SU-DHL-6 (cell line): ENCODE measurements at regions not wholly inside any gene's neighbourhood (a gene's known extent, or its start where the extent isn't known, plus 50 kb on each side); places are given as distances from the start of the nearest gene placed in this dataset.

Source experiments
- H2AFZ ChIP-seq: fragments of 200-600 bp; sonication (generic); 2 replicates; pipeline ENCODE4 v1.6.1; 2014; ENCODE audit warnings: low read depth, mild to moderate bottlenecking, moderate library complexity, mixed read lengths, antibody characterized with exemption, low read length; ENCODE audit not compliant: severe bottlenecking
- H3F3A ChIP-seq: fragments of 200-600 bp; shearing (Covaris generic); 2 replicates; pipeline ENCODE4 v1.6.0; 2016; ENCODE audit warnings: antibody characterized with exemption, mild to moderate bottlenecking; ENCODE audit not compliant: insufficient read depth
- H3K27ac ChIP-seq: fragments of 200-600 bp; sonication (generic); 2 replicates; pipeline ENCODE4 v1.5.1; 2016; ENCODE audit warnings: low read depth, mild to moderate bottlenecking, low read length, moderate library complexity, mixed read lengths
- H3K27me3 ChIP-seq: fragments of 200-600 bp; sonication (generic), shearing (Covaris generic); 2 replicates; pipeline ENCODE4 v1.6.0; 2014; ENCODE audit warnings: mild to moderate bottlenecking, low read length
- H3K36me3 ChIP-seq: fragments of 200-600 bp; sonication (generic); 2 replicates; pipeline ENCODE4 v1.6.1; 2014; ENCODE audit warnings: mild to moderate bottlenecking, low read length, mixed read lengths
- H3K4me2 ChIP-seq: fragments of 300-600, 200-600 bp; shearing (Covaris generic), sonication (generic); 2 replicates; pipeline ENCODE4 v1.6.0; 2014; ENCODE audit warnings: low read length, low read depth, mild to moderate bottlenecking; ENCODE audit not compliant: poor library complexity, severe bottlenecking
- H3K4me3 ChIP-seq: fragments of 200-600 bp; sonication (generic); 2 replicates; pipeline ENCODE4 v1.5.1; 2014; ENCODE audit warnings: antibody characterized with exemption, low read length, mild to moderate bottlenecking, mixed read lengths; ENCODE audit not compliant: insufficient read depth, poor library complexity, severe bottlenecking
- H3K79me2 ChIP-seq: fragments of 200-600 bp; sonication (generic); 2 replicates; pipeline ENCODE4 v1.6.1; 2014; ENCODE audit warnings: mild to moderate bottlenecking, low read length, moderate library complexity; ENCODE audit not compliant: insufficient read depth
- H3K9ac ChIP-seq: fragments of 200-600 bp; sonication (generic); 2 replicates; pipeline ENCODE4 v1.7.0; 2014; ENCODE audit warnings: mild to moderate bottlenecking, low read length
- H3K9me2 ChIP-seq: fragments of 200-600 bp; sonication (generic); replicated peaks from 2 replicates; pipeline ENCODE4 v1.6.1; 2014; ENCODE audit warnings: low read length; ENCODE audit not compliant: insufficient read depth
- H3K9me3 ChIP-seq: fragments of 200-600 bp; sonication (generic); 2 replicates; pipeline ENCODE4 v1.6.1; 2014; ENCODE audit warnings: low read length, mixed read lengths; ENCODE audit not compliant: insufficient read depth
- H4K20me1 ChIP-seq: fragments of 200-600 bp; sonication (generic); 2 replicates; pipeline ENCODE4 v1.6.1; 2014; ENCODE audit warnings: low read depth, mild to moderate bottlenecking, antibody characterized with exemption, low read length, moderate library complexity, mixed read lengths
- EZH2phosphoT487 ChIP-seq: fragments of 200-600 bp; sonication (generic), shearing (Covaris generic); conservative IDR thresholded peaks from 2 replicates; pipeline ENCODE4 v1.6.1; 2018; ENCODE audit warnings: mild to moderate bottlenecking, antibody characterized with exemption, low read length, moderate library complexity, mixed read lengths
- TF ChIP-seq, protein P1 (sequence below): fragments of 200-600 bp; sonication (generic); IDR thresholded peaks from one replicate; pipeline ENCODE4 v1.5.1; 2017; ENCODE audit warnings: antibody characterized with exemption, mild to moderate bottlenecking, low read length, moderate library complexity; ENCODE audit not compliant: insufficient read depth, poor library complexity, severe bottlenecking

DNA sequence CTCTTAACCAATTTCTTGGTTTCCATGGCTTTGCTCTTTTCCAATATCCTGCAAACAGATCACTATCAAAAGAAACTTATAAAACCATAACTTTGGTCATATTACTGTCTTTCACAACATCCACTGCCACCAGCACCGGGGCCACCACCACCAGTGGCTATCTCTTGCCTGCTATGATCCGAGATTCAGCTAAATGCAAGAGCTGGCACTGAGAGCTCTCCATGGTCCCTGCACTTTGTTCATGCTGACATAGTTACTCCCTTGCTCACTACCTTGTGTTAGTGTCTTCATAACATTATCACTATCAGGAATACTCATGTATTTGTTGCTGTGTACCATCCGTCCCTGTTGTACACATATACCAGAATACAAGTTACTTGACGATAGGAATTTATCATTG is 299.0 kb downstream of the ETS1 start:
- H3F3A ChIP-seq: peaks cover 8% of the 10 kb centered on the region; the same call in 1 of the 2 replicates
- H3K9me3 ChIP-seq: no peaks in the 10 kb centered on the region
- no peaks in the 10 kb centered on the region for H4K20me1 ChIP-seq
- H3K79me2 ChIP-seq: no peaks in the 10 kb centered on the region
- H3K9ac ChIP-seq: no peak overlapping the region
- H3K4me3 ChIP-seq: no peak overlapping the region
- no peaks in the 10 kb centered on the region for H3K9me2 ChIP-seq
- TF ChIP-seq EZH2phosphoT487: no peak
- TF ChIP-seq, protein P1, sequence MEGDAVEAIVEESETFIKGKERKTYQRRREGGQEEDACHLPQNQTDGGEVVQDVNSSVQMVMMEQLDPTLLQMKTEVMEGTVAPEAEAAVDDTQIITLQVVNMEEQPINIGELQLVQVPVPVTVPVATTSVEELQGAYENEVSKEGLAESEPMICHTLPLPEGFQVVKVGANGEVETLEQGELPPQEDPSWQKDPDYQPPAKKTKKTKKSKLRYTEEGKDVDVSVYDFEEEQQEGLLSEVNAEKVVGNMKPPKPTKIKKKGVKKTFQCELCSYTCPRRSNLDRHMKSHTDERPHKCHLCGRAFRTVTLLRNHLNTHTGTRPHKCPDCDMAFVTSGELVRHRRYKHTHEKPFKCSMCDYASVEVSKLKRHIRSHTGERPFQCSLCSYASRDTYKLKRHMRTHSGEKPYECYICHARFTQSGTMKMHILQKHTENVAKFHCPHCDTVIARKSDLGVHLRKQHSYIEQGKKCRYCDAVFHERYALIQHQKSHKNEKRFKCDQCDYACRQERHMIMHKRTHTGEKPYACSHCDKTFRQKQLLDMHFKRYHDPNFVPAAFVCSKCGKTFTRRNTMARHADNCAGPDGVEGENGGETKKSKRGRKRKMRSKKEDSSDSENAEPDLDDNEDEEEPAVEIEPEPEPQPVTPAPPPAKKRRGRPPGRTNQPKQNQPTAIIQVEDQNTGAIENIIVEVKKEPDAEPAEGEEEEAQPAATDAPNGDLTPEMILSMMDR: no peak
- no peak overlapping the region for H3K4me2 ChIP-seq
- no peaks in the 10 kb centered on the region for H3K27me3 ChIP-seq
- H2AFZ ChIP-seq: no peak overlapping the region
- no peaks in the 10 kb centered on the region for H3K36me3 ChIP-seq
- H3K27ac ChIP-seq: no peak overlapping the region

DNA sequence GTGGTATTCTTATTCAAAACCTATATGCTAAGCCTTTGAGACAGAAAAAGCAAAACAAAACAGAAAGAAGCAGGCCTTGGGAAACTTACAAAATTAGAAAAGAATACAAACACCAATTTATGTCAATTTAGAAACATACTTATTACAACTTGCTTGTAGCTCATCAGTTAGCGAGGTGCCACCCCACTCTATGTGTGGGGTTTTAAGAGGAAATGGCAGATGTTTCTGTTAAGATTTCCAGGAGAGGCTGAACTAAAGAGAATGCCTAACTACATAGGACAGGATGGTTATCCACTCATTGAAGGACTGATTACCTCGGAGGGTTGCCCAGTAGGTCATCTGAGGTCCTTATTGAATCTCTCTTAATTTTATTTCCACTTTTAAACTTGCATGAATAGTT is 302.0 kb downstream of the ETS1 start:
- H3F3A ChIP-seq: no peaks in the 10 kb centered on the region
- no peaks in the 10 kb centered on the region for H3K9me3 ChIP-seq
- H3K79me2 ChIP-seq: no peaks in the 10 kb centered on the region
- H3K4me3 ChIP-seq: no peak overlapping the region
- no peak overlapping the region for H3K4me2 ChIP-seq
- no peaks in the 10 kb centered on the region for H3K9me2 ChIP-seq
- H3K9ac ChIP-seq: no peak overlapping the region
- H4K20me1 ChIP-seq: no peaks in the 10 kb centered on the region
- TF ChIP-seq, protein P1: no peak
- no peak for TF ChIP-seq EZH2phosphoT487
- H2AFZ ChIP-seq: no peak overlapping the region
- H3K36me3 ChIP-seq: no peaks in the 10 kb centered on the region
- no peak overlapping the region for H3K27ac ChIP-seq
- H3K27me3 ChIP-seq: no peaks in the 10 kb centered on the region

DNA sequence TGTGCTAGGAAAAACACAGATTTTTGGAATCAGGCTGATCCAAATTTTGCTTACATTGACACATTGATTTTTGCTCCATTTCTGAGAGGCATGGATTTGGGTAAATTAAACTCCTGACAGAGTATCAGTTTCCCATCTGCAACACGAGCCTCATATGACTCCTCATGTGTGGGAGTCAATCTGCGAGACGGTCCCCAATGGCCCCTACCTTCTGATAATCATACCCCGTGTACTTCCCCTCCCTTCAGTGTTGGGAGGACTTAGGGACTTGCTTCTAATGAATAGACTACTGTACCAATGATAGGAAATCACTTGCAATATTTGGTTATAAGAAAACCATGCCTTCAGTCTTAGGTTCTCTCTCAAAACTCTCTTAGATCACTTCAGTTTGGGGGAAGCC is 302.7 kb downstream of the ETS1 start:
- TF ChIP-seq, protein P1: no peak
- no peak for TF ChIP-seq EZH2phosphoT487
- Histone ChIP-seq H3K4me3 (no peak overlapping the region), H3K9me2 (no peaks in the 10 kb centered on the region), H3K9me3 (no peaks in the 10 kb centered on the region), H3K27ac (no peak overlapping the region), H3K9ac (no peak overlapping the region), H3K4me2 (no peak overlapping the region), H4K20me1 (no peaks in the 10 kb centered on the region), H3F3A (no peaks in the 10 kb centered on the region), H3K79me2 (no peaks in the 10 kb centered on the region), H3K36me3 (no peaks in the 10 kb centered on the region), H2AFZ (no peak overlapping the region), H3K27me3 (no peaks in the 10 kb centered on the region)
